DMS79 (cell line): ENCODE measurements at regions not wholly inside any gene's neighbourhood (a gene's known extent, or its start where the extent isn't known, plus 50 kb on each side); places are given as distances from the start of the nearest gene placed in this dataset.

Experiments
- DNase-seq: peaks from one replicate; lab custom pipeline; 2025; lab: John Stamatoyannopoulos, UW

DNA sequence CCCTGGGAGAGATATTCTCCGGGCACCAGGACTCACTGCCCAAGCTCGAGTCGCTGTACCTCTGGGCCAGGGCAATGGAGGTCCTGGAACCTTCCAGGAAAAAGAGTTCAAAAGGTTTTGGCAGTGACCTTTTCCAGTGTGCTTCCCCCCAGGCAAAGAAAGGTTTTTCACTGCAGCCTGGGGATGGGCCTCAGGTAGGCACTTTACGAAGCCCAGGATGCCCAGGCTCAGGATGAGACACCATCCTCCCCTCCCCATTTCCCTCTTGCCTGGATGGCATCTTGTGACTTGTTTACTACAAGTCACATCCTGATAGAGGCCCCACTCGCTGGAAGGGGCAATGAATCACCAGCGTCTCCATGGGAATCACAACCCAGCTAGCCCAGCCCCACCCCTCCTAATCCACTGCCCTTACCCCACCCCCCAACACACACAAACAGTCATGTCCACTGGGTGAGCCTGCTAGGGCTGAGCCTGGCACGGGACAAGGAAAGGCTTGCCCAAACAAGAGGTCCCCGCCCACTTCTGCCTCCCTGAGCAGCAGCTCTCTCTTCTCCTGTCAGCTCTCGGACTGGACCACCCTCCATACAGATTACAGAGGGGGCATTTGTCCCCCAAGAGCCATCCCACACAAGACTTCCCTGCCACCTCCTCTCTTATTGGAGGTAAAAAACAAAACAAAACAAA lies 93.8 kb upstream of the SMNDC1 start:
- no peak for DNase-seq

DNA sequence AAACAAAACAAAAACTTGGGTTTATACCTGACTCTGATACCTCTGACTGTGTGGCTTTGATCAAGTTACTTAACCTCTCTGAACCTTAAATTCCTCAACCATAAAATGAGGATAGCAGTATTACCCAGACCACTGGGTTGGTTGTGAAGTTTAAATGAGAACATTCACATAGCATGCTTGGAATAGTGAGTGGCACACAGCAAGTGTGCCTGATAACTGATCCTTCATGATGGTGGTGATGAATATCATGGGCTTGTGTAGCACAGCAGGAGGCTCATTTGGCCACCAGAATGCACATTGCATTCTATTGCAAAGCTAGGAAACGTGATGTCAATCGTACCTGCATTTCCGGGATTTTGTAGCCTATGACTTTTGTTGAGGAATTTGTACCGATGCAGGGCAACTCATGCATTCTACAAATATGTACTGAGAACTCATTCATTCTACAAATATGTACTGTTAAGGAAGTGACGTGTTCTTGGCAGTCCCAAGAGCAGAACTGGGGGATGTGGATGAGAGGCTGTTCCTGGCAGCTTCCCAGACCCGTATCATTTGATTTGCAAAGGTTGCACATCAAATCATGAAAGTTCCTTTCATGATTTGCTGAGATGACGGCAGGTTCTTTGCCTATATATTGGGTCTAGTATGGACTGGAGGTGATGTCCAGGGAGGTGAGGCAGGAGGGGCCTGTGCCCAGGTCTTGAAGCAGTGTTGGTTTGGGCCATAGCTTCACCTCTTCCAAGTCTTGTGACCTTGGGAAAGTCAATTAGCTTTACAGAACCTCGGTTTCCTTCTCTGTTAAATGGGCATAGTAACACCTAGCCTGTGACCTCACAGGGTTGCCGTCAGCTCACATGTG lies 94.6 kb upstream of the SMNDC1 start:
- DNase-seq, result no peak

DNA sequence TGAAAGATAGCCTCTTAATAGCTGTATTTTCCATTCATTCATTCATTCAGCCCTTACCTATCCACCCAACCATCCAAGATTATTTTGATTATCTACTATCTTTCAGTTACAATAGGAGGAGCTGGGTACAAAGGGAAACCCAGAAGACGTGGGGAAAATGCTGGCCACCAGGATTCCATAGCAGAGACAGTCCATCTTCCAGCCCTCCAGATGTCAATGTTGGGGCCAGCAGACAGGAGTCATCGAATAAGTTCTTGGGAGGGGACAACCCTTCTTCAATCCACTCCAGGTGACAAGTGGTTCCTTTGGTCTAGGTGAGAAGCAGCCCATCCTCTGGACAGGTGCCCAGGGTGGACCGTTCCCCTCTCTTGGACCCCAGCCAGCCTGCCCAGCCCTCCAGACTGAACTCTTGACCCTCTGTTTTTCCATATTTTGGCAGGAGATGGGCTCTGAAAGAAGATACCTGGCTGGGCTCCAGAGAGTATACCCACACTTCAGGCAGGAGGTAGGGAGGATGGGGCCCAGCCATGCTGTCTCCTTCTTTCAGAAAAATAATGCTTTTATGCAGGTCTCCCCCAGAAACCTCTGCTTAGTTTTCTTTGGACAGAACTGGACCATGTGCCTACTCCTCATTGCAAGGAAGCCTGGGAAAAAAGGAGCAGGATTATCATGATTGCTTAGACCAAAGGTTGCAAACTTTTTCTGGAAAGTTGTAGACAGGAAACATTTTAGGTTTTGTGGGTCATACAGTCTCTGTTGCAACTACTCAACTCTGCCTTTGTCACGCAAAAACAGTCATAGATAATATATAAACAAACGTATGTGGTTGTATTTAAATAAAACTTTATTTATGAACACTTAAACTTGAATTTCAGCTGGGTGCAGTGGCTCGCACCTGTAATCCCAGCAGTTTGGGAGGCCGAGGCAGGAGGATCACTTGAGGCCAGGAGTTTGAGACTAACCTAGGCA lies 95.5 kb upstream of the SMNDC1 start:
- DNase-seq, result no peak

DNA sequence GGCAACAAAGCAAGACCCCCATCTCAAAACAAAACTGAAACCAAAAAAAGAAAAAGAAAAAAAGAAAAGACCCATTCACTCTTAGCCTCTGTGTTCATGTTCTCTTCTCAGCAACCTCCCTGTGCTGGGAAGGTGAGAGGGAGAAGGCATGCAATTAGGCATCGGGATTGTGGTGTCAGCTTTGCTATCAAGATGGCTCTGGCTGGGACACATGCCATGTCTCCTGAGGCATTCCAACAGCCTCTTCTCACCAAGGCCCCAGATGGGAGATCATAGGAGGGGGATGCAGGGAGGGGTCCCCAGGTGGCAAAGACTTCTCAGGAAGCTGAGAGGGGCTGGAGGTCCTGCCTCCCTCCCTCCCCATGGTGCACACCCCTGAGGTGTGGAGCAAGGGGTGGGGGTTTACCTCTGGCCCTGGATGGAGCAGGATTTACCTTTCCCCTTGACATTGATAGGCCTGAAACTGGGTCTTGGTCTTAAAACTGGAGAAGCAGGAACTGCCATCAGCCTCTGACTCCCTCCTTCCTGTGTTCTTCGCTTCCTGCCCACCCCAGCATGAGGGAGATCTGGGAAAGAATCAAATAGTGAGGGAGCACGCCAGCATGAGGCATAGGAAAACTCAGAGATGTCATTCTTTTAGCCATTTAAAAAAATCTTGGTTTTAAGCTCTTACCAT lies 96.2 kb upstream of the DUSP5 start:
- DNase-seq, result no peak

DNA sequence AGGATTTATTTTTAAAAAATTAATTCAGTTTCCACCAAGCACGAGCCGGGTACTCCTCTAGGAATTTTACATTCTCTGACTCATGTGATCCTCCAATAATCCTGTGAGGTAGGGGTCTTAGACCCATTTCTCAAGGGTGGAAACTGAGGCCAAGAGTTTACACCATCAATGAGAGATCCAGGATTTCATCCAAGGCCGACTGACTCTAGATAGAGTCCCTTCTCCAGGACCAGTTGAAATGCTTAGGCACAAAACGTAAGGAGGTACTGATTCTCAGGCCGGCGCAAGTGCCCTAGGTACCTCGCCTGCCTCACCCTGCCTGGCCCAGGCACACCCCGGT lies 95.7 kb upstream of the DUSP5 start:
- DNase-seq, result no peak

DNA sequence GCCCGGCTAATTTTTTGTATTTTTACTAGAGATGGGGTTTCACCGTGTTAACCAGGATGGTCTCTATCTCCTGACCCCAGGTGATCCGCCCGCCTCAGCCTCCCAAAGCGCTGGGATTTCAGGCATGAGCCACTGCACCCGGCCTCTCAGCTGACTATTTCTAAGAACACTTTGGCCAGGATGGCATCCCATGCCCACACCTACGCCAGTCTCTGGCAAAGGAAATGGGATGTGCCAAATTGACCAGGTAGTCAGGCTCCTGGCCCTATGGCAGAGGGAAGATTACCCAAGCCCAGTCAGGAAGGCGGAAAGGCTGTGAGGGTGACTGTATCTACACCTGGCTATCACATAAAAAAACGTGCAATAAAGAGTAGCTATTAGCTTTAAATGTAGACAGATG lies 94.1 kb upstream of the DUSP5 start:
- DNase-seq, result no peak

DNA sequence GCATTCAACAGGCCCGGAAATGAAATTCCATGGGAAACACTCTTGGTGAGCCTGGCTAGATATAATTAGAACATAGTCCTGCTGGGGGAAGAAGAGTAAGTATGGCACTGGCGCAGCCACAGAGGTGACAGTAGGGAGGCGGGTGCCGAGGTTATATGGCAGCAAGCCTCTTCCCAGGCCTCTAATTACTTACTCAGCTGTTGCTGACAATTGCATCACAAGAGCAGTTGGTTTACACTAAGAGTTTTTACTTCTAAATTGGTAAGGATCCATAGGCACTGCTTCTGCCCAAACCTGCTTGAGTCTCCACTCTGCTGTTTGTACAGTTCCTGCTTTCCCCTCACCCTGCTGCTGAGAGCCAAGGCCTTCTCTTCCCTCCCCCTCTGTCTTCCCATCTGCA lies 93.3 kb upstream of the DUSP5 start:
- DNase-seq, result no peak

DNA sequence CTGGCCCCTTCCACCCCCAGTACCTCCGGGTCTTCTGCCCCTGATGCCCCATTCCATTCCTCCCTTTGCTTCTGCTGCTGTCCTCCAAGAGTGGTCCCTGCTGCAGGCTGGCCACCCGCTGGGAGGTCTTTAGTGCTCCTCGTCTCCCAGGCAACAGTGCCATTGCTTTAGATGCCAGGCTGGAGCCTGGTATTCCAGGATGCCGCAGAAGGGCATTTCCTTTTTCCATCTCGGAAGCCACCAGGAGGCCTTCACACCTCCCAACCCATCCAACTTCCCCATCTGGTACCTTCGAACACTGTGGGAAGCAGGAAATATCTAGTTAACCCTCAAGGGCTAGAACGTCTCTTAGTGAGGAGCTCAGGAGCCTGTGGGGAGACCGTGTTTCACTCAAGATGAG lies 92.9 kb upstream of the DUSP5 start:
- no peak for DNase-seq

DNA sequence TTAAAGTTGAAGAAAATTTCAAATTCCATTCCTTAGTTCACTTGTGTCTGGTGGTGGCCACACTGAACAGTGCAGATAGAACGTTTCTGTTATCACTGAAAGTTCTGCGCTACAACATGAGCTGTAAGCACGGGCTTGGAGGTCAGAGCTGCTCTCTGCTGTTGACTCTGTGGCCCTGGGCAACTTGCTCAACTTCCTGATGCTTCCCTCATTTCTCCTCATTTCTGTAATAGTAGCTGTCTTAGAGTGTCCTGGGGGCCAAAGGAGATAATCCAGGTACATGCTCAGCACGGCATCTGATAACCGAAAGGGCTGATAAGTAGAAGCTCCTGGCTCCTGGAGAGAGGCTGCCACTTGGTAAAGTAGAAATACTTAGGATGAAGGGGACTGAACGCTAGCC lies 92.3 kb upstream of the DUSP5 start:
- DNase-seq, result no peak

DNA sequence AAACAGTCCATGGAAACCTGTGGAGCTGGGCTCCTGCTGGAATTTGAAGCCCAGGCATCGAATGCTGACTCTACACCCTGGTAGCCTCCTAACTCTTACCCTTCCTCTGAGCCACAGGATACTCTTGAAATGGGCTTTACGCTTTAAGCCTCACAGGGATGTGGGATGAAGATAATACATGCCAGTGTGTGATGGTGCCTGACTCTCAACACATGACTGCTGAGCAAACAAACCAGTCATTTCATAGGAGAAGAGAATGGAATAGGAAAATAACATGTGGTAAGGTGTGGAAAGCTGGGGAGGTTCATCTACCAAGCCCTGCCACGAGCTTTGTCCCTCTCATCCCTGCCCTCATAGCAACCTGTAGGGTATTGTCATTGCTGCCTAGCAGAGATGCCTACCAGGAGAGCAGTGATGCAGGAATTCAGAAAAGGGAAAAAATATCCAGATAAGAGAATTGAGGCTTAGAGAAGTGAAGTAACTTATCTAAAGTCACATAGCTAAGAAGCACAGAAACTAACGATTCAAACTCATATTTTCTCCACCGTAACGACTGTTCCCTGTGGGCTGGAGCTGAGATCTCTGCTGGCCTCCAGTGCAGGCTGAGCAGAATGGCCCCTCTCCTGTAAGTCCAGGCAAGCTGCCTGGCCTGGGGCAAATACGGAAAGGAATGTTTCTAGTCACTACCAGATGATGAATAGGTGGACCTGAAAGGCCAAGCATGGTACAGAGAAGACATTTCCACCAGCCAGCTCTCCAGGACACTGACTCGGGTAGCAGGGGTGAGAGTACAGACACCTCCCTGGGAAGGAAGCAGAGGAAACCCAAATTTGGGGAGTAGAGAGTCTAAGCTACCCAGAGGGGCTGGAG lies 90.2 kb upstream of the DUSP5 start:
- no peak for DNase-seq

DNA sequence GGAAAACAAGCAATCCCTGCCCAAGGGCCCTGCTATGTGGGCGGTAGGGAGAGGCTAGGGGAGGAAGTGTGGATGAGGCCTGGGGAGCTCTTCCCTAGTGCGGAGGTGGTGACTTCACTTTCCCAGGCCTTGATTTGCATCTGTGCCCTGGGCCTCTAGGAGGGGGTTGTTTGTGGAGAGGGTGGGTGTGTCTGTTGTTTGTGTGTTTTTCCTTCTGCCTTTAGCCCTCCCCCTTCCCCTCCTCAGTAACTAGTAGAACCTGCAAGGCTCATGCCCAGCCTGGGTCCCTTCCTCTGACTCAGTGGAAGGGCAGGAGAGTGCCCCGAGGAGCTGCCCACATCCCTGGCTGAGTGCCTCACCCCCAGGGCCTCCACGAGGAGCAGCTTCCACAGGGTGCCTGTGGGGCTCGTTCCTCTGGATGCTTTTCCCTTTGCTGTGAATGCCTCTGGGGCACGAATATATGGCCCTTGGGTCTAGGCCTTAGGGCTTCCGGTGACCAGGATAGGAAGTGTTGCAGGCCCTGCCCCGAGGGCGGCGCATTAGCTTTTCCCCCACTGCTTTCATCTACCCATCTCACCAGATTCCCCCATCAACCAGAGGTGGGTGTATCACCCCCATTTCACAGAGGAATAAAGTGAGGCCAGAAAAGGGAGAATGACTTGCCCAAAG lies 89.4 kb upstream of the DUSP5 start:
- no peak for DNase-seq

DNA sequence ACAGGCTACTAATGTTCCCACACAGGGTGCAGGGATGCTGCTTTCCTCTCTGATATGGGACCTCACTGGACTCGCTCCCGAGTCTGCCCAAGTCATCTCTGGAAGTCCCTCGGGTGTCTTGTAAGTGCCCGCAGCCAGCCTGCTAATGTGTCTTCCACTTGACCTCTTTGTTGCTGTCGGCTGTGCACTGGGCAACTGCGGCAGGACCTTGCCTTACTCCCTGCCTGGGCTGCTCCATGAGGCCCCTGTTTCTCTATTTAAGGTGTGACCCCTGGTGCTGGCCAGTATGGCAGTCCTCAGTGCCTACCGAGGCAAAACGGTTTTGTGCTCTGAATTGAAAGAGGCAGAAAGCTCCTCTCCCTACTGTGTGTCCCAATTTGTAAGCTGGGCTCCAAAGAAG lies 88.8 kb upstream of the DUSP5 start:
- no peak for DNase-seq

DNA sequence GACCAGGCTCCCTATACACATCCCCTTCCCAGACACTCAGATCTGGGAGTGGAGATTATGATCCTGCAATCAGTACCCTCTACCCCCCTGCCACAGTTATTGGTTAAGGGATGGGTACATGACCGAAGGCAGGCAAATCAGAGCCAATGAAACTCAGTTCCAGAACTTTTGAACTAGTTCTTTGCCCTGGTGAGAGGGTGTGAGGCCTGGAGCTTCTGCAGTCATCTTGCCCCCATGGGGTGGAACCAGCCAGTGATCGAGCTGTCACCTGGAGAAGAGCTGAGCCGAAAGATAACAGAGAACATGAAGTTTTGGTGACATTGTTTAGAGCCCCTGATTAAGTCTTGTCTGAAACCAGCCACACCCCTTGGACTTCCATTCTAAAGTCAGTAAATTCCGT lies 88.2 kb upstream of the DUSP5 start:
- DNase-seq, result no peak

DNA sequence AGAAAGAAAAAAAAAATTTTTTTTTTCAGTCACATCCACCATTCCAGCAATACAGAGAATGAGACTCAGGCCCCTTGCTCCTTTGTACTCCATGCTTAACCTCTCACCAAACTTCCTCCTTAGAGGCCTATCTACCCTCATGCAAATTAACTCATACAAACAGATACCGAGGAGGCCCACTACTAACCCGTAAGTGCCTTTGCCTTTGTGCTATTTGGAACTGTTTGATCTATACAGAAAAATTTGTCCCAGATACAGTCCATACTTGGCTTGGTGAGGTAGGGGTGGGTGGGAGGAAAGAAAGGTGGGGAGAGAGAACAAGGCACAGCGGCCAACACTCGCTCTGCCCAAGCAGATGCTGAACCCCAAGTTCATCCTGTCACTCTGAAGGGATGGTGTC lies 87.8 kb upstream of the DUSP5 start:
- no peak for DNase-seq

DNA sequence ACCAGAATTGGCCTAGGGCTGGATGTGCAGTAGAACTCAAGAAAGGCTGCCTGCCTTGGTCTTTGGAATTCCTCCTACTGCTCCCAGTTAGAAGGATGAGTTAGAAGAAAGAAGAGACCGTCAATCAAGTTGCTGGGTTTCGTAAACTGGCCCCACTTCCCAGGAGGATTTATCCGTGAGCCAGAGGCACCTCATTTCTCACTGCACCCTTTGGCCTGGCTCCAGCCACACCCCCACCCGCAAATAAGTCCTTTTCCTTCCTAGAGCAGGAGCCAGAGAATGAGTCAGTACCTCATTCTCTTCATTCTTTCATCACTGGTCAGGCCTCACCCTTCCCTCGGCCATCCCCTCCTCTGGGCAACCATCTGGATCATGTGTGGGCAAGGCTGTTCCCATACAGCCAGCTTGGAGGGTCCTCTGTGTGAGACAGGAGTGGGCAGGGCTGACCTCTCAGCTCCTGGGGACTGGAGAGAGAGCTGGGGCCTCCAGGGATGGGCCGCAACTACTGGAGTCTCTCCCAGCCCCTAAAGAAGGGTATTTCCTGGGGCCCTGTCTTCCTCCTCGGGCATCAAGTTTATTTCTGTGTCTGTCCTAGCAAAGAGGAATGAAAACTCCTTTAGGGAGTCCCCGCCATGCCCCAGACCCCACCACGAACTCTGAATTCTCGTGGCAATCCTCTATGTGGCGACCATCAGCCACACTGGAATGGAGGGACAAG lies 87.2 kb upstream of the DUSP5 start:
- DNase-seq, result no peak

DNA sequence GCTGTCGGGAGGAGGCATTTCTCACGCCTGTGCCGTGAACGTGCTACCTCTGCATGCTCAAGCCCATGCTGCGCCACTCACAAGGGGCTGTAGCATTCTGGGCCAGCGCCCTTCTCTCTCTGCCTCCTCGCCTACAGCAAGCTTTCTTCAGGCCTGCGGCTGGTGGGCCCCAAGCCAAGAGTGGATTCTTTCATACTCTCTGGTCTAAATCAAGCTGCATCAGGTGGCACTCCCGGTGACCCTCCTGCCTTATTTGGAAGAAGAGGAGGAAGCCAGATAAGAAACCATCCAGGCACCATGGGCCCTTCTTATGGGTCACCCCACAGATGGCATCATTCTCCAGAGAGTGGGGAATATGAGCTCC lies 86.7 kb upstream of the DUSP5 start:
- DNase-seq, result no peak

DNA sequence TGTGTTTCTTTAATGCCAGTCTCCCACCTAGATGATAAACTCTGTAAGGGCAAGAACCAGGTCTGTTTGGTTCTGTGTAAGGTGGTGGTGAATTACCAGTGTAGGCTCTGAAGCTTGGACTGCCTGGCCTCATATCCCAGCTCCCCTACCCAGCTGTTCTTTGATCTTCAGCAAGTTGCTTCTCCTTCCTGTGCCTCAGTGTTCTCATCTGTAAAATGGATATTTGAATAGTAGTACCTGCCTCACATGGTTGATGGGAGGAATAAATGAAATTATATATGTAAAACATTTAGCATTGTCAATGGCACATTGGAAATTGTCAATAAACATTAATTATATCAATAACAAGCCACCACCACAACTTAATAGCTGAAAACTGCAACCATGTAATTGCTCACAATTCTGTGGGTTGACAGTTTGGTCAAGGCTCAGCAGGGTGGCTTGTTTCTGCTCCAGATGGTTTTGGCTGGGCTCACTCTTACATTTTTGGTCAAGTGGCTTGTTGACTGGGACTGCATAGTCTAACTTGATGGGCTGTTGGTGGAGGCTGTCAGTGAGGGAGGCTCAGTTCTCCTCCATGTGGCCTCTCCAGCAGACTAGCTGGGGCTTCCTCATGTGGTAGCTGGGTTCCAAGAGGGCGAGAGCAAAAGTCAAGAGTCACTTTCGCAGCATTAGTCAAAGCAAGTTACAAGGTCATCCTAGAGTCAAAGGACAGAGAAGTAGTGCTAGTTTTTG lies 84.5 kb upstream of the DUSP5 start:
- DNase-seq, result no peak

DNA sequence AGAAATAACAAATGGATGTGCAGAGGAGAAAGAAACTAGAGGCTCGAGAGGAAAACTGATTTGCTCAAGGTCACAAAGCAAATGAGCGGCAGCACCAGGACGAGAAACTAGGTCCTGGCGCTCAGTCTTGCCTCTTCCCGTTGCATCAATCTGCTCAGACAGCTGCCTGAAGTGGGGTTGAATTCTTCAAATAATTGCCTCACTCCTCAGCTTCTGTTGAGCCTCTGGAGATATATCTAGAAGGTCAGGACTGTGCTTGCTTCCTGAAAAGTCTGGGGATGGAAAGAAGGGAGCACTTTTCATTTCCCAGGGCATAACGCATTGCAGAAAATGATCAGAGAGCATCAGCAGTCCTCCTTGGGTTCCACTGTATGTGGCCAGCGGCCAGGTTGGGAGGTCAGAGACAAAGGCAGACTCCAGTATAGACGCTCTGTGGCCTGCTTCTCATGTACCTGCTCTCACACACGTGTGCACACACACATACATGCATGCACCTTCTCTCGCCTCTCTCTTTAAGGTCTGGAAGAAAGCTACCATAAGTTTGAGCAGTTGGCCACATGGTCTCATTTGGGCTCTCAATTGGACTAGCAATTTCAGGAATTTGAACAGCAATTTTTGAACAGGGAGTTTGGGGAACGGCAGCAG lies 83.7 kb upstream of the DUSP5 start:
- DNase-seq, result no peak
